ENCODE measurements at regions not wholly inside any gene's neighbourhood (a gene's known extent, or its start where the extent isn't known, plus 50 kb on each side); places are given as distances from the start of the nearest gene placed in this dataset.
"Not testable (repeated sequence)": the region's sequence is repeated elsewhere in the genome, so short reads cannot be mapped to it uniquely, and the experiment has no call there.

DNA sequence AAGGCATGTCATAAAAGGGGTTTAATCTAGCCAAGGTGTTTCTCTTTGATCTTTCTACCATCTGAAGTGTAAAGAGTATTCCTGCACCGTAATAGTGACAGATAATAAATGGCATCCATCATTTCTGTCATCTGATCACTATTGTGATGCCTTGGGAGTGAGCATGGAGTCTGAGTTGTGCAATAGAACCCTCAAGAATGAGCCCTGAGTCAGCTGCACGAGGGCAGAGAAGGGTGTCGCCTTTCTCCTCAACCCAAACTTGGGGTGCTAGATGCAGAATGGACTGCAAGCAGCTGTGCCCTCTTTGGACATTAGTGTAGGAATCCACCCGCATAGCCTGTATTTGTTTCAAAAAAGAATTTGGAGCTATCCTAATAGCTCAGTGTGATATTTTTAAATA, 115.2 kb downstream of the ZNF37A start:
- DNase-seq: no peak

DNA sequence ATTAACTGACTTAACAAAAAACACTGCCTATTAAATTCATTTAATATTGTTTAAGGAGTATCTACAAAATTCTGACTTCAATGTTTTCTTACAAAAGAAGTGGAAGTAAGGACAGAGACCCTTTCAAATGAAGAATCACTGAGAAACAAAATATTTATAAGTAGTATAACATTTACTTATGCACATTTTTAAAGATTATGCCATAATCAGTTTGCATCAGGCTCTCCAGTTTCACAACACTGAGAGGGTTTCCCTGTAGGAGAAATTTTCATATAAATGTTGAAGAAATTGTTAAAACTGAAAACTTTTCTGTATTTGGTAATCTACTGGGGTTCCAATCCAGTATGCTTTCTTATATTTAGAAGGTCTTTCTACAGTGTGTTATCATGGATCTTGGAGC, 115.6 kb downstream of the ZNF37A start:
- not testable (repeated sequence) for DNase-seq

DNA sequence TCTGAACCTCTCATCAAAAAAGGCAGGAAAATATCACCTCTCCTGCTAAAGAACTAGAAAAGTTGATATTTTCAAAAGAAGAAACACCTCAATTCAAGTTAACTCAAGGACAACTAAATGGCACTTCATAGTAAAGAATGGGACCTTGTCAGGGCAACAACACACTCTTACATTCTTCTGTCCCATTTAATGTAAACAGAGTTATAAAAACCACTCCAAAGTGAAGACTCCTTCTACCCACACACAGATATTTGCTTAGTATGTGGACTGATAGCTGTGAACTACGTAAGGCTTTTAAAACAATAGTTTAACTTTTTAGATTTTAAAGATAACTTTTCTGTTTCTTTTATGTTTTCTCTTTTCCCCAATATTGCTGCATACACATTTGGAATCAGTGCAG, 118.3 kb downstream of the ZNF37A start:
- no peak for DNase-seq

DNA sequence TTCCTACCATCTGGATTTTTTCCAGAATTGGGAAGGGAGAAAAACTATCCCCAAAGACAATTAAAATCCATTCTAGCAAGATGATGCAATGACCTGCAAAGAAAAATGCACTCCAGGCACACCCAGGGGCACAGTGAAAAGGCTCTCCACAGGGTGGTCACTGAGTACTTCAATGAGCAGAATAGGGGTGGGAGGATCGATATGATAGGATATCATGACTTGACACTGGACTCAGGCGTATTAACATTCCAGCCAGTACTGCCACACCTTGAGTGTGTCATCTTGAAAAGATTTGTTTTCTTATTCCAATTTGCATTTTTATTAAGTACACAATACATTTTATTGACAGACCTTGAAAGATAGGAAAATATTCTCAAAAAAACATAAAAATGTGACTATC, 132.2 kb downstream of the ZNF37A start:
- DNase-seq: no peak

DNA sequence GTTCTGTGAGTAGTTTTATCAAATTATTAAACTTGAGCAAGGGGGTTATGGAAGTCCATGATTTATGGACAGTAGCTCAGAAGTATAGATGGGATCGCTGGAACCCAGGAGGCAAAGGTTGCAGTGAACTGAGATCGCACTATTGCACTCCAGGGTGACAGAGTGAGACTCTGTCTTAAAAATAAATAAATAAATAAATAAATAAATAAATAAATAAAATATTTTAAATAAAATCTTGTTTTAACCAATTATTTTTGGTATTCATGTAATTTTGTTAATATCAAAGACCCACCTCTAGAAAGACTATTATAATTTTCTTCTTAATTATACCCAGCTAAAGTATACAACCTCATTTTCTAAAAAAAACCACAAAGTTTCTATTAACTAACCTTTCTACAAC, 134.3 kb downstream of the ZNF37A start:
- DNase-seq: no peak

DNA sequence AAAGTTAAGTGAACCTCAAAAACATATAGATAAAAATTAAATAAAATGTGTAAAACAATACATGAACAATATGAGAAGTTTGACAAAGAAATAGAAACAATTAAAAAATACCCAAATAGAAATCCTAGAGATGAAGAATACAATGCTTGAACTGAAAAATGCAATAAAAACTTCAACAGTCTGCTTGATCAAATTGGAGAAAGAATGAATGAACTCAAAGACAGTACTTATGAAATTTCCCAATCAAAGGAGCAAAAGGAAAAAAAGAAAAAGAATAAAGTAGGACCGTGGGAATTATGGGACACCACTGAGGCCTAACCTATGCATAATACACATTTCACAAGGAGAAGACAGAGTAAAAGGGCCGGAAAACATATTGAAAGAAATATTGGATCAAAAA, 144.3 kb downstream of the ZNF37A start:
- DNase-seq: not testable (repeated sequence)

DNA sequence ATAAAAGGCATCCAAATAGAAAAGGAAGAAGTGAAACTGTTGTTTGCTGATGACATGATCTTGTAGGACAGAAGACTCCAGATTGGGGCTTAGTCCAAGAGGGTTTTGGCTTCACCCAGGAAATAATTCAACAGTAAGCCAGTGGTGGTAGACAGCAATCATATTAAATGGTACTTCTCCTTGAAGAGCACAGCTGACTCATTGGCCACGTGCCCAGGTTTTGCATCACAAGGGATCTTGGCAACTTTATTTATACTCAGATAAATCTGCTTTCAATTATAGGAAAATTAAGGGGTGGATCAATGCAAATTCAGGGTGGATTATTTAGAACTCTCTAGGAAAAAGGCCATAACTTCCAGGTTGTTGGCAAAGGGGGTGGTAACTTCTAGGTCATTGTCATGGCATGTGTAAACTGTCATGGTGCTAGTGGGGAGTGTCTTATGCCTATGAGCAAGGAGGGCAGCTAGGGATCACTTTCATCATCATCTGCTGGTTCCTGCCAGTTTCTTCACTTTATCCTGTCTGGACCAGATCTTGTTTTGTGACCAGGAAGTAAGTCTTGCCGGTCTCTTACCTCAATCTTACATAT, 148.0 kb downstream of the ZNF37A start:
- DNase-seq: not testable (repeated sequence)

DNA sequence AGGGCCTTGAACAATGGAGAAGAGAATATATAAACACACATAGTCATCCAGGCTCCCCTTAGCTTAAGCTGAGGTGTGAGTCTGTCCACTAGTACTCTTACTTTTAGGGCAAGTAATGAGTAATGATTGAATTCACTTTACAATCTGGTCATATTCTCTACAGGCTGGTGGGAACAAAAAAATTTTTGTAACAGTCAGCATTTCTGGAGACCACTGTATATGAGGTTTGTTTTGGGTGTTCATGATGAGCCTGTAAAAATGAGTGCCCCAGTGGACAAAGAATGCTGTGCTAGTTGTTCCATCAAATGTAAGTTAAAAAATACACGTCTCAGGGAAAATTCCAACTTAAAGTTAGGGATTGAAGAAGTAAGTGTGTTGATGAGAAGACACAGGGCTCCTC, 154.0 kb downstream of the ZNF37A start:
- not testable (repeated sequence) for DNase-seq

DNA sequence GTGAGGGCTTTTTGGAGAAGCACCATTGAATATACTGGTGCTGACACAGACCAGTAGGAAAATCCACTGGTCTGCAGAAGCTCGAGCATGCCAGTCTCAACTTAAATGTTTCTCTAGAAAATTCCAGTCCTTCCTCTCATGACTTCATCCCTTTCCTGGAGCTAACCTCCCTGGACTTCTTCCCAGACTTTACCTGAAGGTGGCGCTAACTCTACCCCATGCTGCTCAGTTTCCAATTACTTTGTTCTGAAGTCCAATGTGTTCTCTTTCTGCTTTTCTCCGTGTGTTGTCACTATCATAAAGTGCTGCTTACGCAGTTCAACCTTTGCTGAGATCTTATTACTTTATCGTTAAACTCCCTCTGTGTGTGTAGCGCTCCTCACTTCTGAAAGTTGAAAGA, 158.4 kb downstream of the ZNF37A start:
- not testable (repeated sequence) for DNase-seq

DNA sequence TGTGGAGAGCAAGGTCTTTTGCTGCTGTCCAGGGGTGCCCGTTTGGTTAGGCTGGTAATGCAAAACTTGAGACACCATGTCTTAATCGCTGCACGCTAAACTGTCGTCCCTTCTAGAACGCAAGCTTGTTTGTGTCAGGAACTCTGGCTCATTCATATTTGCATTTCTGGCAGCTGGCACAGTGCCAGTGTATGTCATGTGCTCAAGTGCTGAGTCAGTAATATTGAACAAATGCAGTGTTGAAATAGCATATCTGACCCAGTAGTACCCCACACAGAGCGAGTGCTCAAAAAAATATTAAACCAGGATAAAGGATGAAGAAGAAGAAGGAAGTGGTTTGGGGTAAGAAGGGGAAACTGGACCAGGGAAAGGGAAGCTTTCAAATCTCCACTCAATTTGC, 173.4 kb downstream of the ZNF37A start:
- not testable (repeated sequence) for DNase-seq

DNA sequence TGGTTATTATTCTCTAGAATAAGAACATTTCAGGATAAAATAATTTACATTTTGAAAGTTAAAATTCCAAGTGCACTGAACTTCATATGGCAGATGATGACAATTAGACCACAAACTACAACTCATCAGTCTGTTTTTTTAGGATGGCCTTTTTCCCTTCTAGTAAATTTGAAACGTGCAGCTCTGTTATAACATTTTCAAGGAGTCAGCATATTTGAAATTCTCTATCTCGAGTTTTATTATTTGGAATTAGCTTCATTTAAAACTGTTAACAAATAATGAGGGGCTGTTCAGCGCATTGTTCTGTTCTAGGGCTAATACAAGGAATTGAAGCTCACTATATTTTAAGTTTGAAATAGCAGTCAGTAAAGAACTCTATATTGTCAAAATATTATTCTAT, 176.9 kb downstream of the ZNF37A start:
- not testable (repeated sequence) for DNase-seq

DNA sequence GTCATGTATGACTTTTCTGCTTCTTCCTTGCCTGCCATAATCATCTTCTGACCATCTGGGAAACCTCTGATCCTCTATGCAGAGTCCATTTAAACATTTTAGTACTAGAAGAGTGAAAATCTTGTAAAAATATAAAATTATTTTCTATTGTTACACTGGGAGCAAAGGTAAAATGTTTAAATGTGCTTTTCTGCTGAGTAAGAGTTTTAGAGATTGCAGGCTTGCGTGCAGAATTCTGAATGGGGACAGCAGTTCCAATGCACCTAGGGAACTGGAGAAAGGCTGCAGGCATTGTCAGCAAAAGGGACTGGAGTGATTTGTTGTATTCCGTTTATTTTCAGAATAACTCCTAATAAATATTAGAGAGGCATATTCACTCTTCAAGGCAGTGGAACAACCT, 180.7 kb downstream of the ZNF37A start:
- not testable (repeated sequence) for DNase-seq

DNA sequence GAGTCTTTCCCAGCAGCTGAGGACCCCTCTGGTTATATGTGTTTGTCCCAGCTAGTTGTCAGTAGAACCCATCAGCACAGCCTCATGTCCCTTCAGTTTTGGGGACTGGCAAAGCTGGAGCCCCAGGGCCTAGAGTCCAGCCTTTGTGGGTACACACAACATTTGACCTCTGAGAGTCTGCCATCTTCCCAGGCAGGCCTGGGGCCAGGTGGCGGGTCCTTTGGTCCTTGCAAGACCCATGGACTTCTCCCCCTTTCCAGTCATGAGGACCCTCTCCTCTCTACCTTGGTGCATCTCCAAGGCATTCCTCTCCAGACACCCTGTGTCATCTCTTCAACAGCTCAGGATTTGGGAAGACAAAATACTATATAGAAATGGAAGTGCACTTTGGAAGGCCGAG, 198.4 kb downstream of the ZNF37A start:
- DNase-seq: not testable (repeated sequence)

DNA sequence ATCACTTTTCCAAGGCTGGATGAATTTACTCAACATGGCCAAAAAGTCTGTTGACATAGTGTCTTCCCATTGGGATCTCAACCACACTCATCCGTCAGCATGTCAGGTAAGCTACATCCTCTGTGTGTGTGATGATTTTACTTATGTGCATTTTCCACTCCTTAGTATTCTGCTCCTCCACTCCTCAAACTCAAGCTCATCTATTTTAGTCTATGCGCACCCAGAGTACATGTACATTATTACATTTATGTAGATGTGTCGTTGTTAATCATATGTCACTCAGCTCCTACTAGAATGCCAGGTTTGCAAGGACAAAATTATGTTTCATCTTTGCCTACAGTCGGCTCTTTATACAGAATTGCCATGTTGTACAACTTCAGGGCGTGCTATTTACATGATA, 216.0 kb downstream of the ZNF37A start:
- DNase-seq: not testable (repeated sequence)

DNA sequence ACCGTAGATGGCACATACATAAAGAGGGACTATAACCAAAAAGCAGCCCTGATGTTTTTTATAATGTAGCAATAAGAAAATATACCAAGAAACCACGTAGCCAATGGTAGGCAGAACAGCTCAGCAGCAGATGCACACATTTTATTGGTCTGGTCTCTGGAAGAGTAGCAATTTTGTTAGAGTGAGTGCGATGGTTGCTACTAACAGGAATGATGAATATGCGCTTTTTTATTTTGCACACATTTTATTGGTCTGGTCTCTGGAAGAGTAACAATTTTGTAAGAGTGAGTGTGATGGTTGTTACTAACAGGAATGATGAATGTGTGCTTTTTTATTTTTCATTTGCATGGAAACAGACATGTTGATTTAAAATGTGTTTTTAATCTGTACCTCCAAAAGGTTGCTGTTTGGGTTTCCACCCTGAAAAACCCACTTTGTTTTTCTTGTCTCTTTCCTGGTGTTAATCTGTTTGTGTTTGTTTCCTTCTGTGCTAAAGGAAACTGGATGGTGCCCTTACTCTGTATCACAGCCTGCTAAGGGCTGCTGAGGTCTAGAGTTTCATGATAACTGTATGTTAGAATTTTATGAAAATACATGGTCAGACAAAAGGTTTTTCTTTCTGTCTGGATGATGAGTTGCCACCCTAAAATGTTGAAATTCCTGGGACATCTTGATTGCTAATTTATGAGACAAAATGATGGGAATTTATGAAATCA, 221.1 kb downstream of the ZNF37A start:
- not testable (repeated sequence) for DNase-seq

DNA sequence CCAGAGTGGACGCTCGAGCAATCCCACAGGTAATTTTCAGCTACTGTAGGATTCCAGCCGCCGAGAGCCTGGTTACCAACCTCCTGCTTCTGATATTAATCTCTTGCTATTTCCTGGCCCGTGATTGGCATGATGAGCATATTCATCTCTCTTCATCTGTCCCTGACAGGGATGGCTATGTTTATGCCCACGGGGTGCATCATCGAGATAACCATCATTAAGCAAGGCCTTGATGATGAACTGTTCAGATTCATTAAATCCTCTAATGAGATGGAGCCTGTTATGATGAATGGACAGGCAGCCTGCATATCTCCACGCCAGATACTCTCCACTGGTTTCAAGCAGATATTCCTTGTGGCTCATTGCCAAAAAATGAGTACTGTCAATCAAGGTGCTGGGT, 227.3 kb downstream of the ZNF37A start:
- DNase-seq: not testable (repeated sequence)

DNA sequence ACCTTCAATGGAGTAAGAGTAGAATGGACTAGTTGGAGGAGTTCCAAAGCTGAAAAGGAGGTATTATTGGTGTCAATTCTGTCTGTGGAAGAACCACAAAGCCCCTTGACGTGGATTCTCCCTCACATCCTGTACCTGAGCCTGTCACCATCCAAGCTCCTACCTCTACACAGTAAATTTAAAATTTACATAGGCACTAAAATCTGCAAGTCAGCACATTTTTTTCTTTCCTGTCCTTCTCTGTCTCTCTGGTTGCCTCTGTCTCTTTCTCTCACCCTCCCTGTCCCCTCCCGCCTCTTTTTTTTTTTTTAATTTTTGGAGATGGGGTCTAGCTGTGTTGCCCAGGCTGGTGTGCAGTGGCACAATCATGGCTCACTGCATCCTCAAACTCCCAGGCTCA, 236.2 kb downstream of the ZNF37A start:
- DNase-seq: not testable (repeated sequence)

DNA sequence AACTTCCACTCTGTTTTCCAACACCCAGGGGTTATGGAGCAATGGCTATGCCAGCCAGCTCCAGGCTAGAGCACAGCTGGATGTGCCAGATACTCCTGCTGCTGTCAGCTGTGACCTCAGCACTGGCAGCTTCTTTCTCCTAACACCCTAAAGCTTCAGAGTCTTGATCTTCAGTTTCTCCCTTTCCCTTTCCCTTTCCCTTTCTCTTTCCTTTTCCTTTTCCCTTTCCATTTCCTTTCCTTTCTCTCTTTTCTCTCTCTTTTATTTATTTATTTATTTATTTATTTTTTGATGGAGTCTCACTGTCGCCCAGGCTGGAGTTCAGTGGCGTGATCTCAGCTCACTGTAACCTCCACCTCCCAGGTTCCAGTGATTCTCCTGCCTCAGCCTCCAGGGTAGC, 237.0 kb downstream of the ZNF37A start:
- DNase-seq: not testable (repeated sequence)

DNA sequence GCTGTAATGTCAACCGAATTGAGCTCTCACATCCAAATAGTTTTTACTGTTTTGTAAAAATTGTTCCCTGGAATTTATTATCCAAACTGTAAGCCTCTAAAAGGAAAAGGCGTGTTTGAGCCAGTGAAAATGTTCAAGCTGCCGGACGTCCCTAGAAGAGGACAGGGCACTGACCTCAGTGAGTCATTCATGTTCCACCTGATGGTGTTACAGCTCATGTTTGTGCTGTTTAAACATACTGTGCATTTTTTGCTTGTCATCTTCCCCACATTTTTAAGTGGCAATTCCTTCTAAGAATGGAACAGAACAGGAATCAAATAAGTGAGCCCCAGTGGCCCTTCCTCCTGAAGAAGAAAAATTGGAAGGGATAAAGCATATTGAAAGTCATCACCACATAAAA, 239.6 kb downstream of the ZNF37A start:
- DNase-seq: not testable (repeated sequence)

DNA sequence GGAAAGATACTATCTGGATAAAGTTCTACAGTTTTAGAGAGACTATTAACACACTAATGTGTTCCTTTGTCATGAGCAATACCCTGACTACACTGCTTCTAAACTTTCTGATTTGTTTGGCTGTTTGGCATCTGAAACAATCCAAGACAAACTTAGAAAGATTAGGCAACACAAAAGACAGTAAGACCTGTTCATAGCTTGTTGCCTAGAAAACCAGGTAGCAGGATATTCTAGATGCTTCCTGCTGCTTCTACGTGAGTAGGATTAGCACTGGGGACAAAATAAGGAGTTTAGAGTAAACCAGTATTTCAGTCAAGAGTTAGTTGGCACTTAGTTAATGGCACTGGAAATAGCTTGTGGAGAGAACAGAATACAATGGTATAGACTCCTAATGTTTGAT, 256.5 kb downstream of the ZNF37A start:
- DNase-seq: not testable (repeated sequence)

DNA sequence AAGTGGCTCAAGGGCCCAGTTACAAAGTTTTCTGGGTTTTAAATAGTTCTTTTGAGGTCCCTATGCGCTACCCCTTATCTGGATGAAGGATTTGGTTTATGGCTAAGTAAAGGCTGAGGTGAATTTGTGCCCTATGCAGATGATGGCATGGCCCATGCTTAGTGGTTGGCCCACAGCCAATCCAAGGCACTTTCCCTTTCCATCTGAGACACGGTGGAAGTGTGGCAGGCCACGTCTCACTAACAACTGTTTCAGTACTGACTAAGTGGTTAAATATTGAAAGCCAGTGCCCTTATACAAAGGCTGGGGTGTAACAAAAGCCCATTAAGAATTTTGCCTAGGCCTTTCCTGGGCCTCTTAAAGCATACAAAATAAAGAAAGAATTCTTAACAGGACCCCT, 260.3 kb downstream of the ZNF37A start:
- DNase-seq: not testable (repeated sequence)

DNA sequence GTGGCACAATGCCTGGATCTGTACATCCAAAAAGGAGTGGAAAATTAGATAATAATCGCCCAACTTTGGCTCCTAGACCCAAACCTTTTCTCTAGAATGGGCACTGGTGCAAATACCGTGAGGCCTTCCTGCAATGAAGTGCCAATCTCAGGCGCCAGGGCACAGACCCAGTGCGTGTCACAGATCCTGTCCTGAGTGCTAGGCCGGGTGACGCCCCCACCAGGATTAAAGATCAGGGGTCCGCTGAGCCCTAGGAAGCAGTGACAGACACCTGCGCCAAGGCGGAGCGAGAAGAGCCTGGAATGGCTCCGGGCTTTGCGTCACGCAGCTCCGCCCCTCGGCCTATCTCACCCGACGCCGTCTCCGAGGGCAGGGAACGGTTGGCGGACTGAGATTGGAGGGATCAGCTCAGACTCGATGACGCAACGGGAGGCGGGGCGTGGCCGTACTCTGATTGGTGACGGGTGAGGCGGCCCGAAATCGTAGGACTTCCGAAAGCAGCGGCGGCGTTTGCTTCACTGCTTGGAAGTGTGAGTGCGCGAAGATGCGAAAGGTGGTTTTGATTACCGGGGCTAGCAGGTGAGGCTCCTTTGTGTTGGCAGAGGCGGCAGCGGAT, 261.9 kb downstream of the ZNF37A start:
- not testable (repeated sequence) for DNase-seq

DNA sequence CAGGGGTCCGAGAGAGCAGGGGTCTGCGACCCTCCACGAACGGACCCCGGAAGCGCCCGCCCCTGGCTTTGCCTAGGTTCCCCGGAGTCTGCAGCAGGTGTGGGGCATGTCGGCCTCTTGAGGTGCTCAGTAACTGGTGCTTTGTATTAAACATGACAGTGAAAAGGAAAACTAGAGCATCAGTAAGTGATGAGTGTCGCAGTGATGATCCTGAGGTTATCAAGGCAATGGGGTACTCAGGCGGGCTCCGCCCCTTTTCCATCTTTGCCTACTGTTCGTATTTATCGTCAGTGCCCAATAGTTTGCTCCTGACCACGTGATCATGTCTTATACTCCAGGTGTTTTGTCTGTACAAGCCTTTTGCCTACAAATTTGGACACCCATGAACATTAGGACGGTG, 262.4 kb downstream of the ZNF37A start:
- DNase-seq: not testable (repeated sequence)

DNA sequence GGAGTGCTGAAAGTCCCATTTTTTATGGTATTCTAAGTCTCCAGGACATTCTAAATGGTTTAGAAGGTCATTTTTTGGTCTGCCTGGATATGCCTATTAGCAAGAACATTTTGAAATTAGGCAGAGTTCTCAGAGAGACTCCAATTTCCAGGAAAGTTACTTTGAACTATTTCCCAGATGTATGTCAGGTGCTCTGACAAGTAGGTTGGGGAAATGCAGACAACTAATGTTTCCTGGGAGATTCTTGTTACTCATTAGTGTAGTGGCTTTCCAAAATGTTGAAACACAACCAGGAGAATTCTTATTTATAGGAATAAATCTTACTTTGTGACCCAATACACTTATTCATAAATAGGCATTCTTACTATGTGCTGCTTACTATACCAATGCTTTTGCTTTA, 268.4 kb downstream of the ZNF37A start:
- not testable (repeated sequence) for DNase-seq
